ENCODE measurements at regions not wholly inside any gene's neighbourhood (a gene's known extent, or its start where the extent isn't known, plus 50 kb on each side); places are given as distances from the start of the nearest gene placed in this dataset.

GRCh38 chr10:2949221-2949947, 118.0 kb upstream of the PFKP start:
- H3K27me3 ChIP-seq, result no peaks in the 10 kb centered on the region
- H3K27ac ChIP-seq, result no peak overlapping the region
- no peak overlapping the region for H3K4me2 ChIP-seq
- no peaks in the 10 kb centered on the region for H3K9me2 ChIP-seq (replicated peaks; ENCODE audit: insufficient read depth)
- no peak overlapping the region for H3K4me3 ChIP-seq
- no peaks in the 10 kb centered on the region for H4K20me1 ChIP-seq (ENCODE audit: insufficient read depth, poor library complexity, severe bottlenecking)
- TF ChIP-seq EZH2 (IDR thresholded peaks at IDR 0.05; ENCODE audit: borderline replicate concordance) (no peak), EZH2phosphoT487 (IDR thresholded peaks at IDR 0.05; ENCODE audit: low read depth, severe bottlenecking, unreplicated experiment) (no peak), CTCF (IDR thresholded peaks at IDR 0.05; ENCODE audit: poor library complexity) (no peak)
- no peaks in the 10 kb centered on the region for H3K4me1 ChIP-seq (ENCODE audit: insufficient read depth)
- 81% methylated on average over 12 of the region's 12 CpGs for WGBS (ENCODE audit: low lambda C conversion rate, missing lambda C conversion rate)
- no peak for DNase-seq (ENCODE audit: low spot score)
- no peaks in the 10 kb centered on the region for H3K36me3 ChIP-seq (replicated peaks; ENCODE audit: insufficient read depth, low read depth)
- no peaks in the 10 kb centered on the region for H3K79me2 ChIP-seq
- no peaks in the 10 kb centered on the region for H3K9me3 ChIP-seq (ENCODE audit: low read depth)
- no peak overlapping the region for H2AFZ ChIP-seq

- H3K79me2 ChIP-seq, result no peaks in the 10 kb centered on the region
- TF ChIP-seq EZH2 (IDR thresholded peaks at IDR 0.05; ENCODE audit: borderline replicate concordance) (no peak), CTCF (IDR thresholded peaks at IDR 0.05; ENCODE audit: poor library complexity) (no peak), EZH2phosphoT487 (IDR thresholded peaks at IDR 0.05; ENCODE audit: low read depth, severe bottlenecking, unreplicated experiment) (no peak)
- H3K4me2 ChIP-seq, result no peak overlapping the region
- no peaks in the 10 kb centered on the region for H3K9me3 ChIP-seq (ENCODE audit: low read depth)
- H3K4me3 ChIP-seq, result no peak overlapping the region
- no peak for DNase-seq (ENCODE audit: low spot score)
- no peak overlapping the region for H2AFZ ChIP-seq
- no peaks in the 10 kb centered on the region for H3K4me1 ChIP-seq (ENCODE audit: insufficient read depth)
- no peaks in the 10 kb centered on the region for H4K20me1 ChIP-seq (ENCODE audit: insufficient read depth, poor library complexity, severe bottlenecking)
- H3K36me3 ChIP-seq (replicated peaks; ENCODE audit: insufficient read depth, low read depth), result no peaks in the 10 kb centered on the region
- no peaks in the 10 kb centered on the region for H3K27me3 ChIP-seq
- no peak overlapping the region for H3K27ac ChIP-seq
- WGBS (ENCODE audit: low lambda C conversion rate, missing lambda C conversion rate), result 95% methylated on average over 1 of the region's 1 CpG
- H3K9me2 ChIP-seq (replicated peaks; ENCODE audit: insufficient read depth), result no peaks in the 10 kb centered on the region
Measured at GRCh38 chr10:2948127-2948854, 119.1 kb upstream of the PFKP start.

- H3K9me3 ChIP-seq (ENCODE audit: low read depth), result no peaks in the 10 kb centered on the region
- H3K4me3 ChIP-seq, result no peak overlapping the region
- no peak overlapping the region for H2AFZ ChIP-seq
- H4K20me1 ChIP-seq (ENCODE audit: insufficient read depth, poor library complexity, severe bottlenecking), result no peaks in the 10 kb centered on the region
- H3K36me3 ChIP-seq (replicated peaks; ENCODE audit: insufficient read depth, low read depth), result no peaks in the 10 kb centered on the region
- no peaks in the 10 kb centered on the region for H3K27me3 ChIP-seq
- no peaks in the 10 kb centered on the region for H3K9me2 ChIP-seq (replicated peaks; ENCODE audit: insufficient read depth)
- H3K79me2 ChIP-seq, result no peaks in the 10 kb centered on the region
- no peak overlapping the region for H3K27ac ChIP-seq
- no peak overlapping the region for H3K4me2 ChIP-seq
- TF ChIP-seq EZH2 (IDR thresholded peaks at IDR 0.05; ENCODE audit: borderline replicate concordance) (no peak), CTCF (IDR thresholded peaks at IDR 0.05; ENCODE audit: poor library complexity) (no peak), EZH2phosphoT487 (IDR thresholded peaks at IDR 0.05; ENCODE audit: low read depth, severe bottlenecking, unreplicated experiment) (no peak)
- DNase-seq (ENCODE audit: low spot score), result no peak
- 90% methylated on average over 5 of the region's 5 CpGs for WGBS (ENCODE audit: low lambda C conversion rate, missing lambda C conversion rate)
- H3K4me1 ChIP-seq (ENCODE audit: insufficient read depth), result no peaks in the 10 kb centered on the region
Measured at GRCh38 chr10:2944788-2945187, 122.6 kb upstream of the PFKP start.
